ENCODE measurements at regions not wholly inside any gene's neighbourhood (a gene's known extent, or its start where the extent isn't known, plus 50 kb on each side); places are given as distances from the start of the nearest gene placed in this dataset.

- no peak overlapping the region for H3K4me3 ChIP-seq
- peak overlapping the region; percentile 57 for H3K27ac ChIP-seq
- no peak for TF ChIP-seq CTCF (IDR thresholded peaks at IDR 0.05)
- no peak for TF ChIP-seq POLR2AphosphoS5 (IDR thresholded peaks at IDR 0.05)
- no peak for TF ChIP-seq POLR2A (IDR thresholded peaks at IDR 0.05)
- no peak for TF ChIP-seq EP300 (IDR thresholded peaks at IDR 0.05)
- no peaks in the 10 kb centered on the region for H3K4me1 ChIP-seq
- H3K9me3 ChIP-seq: peaks cover 8% of the 10 kb centered on the region
- no peaks in the 10 kb centered on the region for H3K36me3 ChIP-seq
- 69% methylated on average over 6 of the region's 6 CpGs for WGBS
- no peaks in the 10 kb centered on the region for H3K27me3 ChIP-seq
- DNase-seq (ENCODE audit: low spot score in 2 of 2): no peak
Measured at GRCh38 chr12:25714198-25714984, 161.3 kb upstream of the LMNTD1 start.

DNA sequence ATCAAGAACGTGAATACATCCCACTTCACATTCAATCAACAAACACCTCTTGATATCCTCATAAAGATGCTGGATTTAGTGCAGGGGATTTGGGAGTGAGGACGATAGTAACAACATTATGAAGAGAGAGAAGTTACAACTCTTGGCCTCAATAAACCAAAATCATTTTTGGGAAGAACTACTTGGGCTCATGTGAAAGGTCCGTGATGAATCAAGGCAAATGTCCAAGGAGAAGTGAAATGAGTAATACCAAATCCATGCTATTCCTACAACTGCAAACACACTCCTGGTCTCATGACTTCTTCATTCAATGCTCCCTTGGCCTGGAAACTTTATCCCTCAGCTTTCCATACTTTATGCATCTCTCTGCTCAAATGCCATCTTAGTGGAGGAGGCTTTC lies 162.0 kb upstream of the LMNTD1 start:
- H3K27ac ChIP-seq: peak overlapping the region; percentile 57
- WGBS: 73% methylated on average over 3 of the region's 3 CpGs
- peaks cover 8% of the 10 kb centered on the region for H3K9me3 ChIP-seq
- H3K27me3 ChIP-seq: no peaks in the 10 kb centered on the region
- no peak for TF ChIP-seq EP300 (IDR thresholded peaks at IDR 0.05)
- no peak for TF ChIP-seq POLR2AphosphoS5 (IDR thresholded peaks at IDR 0.05)
- TF ChIP-seq POLR2A (IDR thresholded peaks at IDR 0.05): no peak
- TF ChIP-seq CTCF (IDR thresholded peaks at IDR 0.05): no peak
- no peak for DNase-seq (ENCODE audit: low spot score in 2 of 2)
- H3K4me1 ChIP-seq: no peaks in the 10 kb centered on the region
- H3K36me3 ChIP-seq: no peaks in the 10 kb centered on the region
- H3K4me3 ChIP-seq: no peak overlapping the region

DNA sequence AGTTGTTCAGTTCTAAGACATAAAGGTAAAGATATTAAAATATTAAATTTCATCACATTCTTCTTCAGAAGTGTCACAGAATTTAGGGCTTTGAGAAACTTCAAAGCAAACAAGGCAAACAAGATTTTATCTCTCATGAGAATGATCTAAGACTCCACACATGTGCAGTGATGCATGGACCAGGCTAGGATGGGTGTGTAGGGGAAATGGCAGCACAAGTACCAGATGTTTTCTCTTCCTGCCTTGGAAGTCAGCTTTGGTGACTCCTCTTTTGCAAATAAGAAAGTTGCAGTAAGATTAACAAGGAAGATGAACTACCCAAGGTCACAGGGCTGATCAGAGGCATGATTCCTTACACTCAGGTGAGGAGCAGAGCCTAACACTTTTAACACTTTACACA lies 163.8 kb upstream of the LMNTD1 start:
- H3K27me3 ChIP-seq: no peaks in the 10 kb centered on the region
- no peaks in the 10 kb centered on the region for H3K4me1 ChIP-seq
- no peak overlapping the region for H3K27ac ChIP-seq
- no peaks in the 10 kb centered on the region for H3K36me3 ChIP-seq
- no peaks in the 10 kb centered on the region for H3K9me3 ChIP-seq
- no peak overlapping the region for H3K4me3 ChIP-seq
- no peak for DNase-seq (ENCODE audit: low spot score in 2 of 2)
- TF ChIP-seq POLR2AphosphoS5 (IDR thresholded peaks at IDR 0.05): no peak
- no peak for TF ChIP-seq EP300 (IDR thresholded peaks at IDR 0.05)
- TF ChIP-seq POLR2A (IDR thresholded peaks at IDR 0.05): no peak
- no peak for TF ChIP-seq CTCF (IDR thresholded peaks at IDR 0.05)

- TF ChIP-seq POLR2A (IDR thresholded peaks at IDR 0.05) (no peak), POLR2AphosphoS5 (IDR thresholded peaks at IDR 0.05) (no peak), CTCF (IDR thresholded peaks at IDR 0.05) (no peak), EP300 (IDR thresholded peaks at IDR 0.05) (no peak)
- Histone ChIP-seq H3K4me3 (no peak overlapping the region), H3K27ac (no peak overlapping the region), H3K36me3 (no peaks in the 10 kb centered on the region), H3K4me1 (no peaks in the 10 kb centered on the region), H3K27me3 (no peaks in the 10 kb centered on the region), H3K9me3 (no peaks in the 10 kb centered on the region)
- 68% methylated on average over 4 of the region's 4 CpGs for WGBS
- no peak for DNase-seq (ENCODE audit: low spot score in 2 of 2)
Measured at GRCh38 chr12:25717552-25717951, 164.5 kb upstream of the LMNTD1 start.

GRCh38 chr12:25718081-25718731 lies 165.1 kb upstream of the LMNTD1 start:
- WGBS: 52% methylated on average over 2 of the region's 2 CpGs
- peaks cover under 1% of the 10 kb centered on the region for H3K4me1 ChIP-seq
- H3K27ac ChIP-seq: no peak overlapping the region

More at GRCh38 chr12:25718081-25718731, 165.1 kb upstream of the LMNTD1 start:
- Histone ChIP-seq H3K4me3 (no peak overlapping the region), H3K36me3 (no peaks in the 10 kb centered on the region), H3K9me3 (no peaks in the 10 kb centered on the region), H3K27me3 (no peaks in the 10 kb centered on the region)
- no peak for TF ChIP-seq CTCF (IDR thresholded peaks at IDR 0.05)
- no peak for TF ChIP-seq EP300 (IDR thresholded peaks at IDR 0.05)
- TF ChIP-seq POLR2AphosphoS5 (IDR thresholded peaks at IDR 0.05): no peak
- no peak for TF ChIP-seq POLR2A (IDR thresholded peaks at IDR 0.05)
- DNase-seq (ENCODE audit: low spot score in 2 of 2): no peak
